ENCODE measurements at regions not wholly inside any gene's neighbourhood (a gene's known extent, or its start where the extent isn't known, plus 50 kb on each side); places are given as distances from the start of the nearest gene placed in this dataset.

DNA sequence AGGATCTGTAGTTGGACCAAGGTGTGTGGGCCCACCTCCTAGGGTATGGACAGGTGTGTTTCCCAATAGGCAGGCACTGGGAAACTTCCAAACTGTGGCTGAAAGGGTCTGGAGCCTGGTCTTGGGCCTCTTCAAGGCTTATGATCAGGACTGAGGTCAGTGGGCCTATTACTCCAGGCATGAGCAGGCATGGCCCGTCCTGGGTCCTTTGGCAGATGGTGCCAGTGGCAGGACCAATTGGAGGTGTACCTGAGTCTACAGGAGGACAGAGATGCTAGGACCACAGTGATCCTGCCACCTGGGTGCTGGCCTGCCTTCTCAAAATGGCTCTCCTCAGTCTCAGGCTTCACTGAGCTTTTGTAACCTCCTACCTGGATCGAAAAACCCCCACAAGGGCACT lies 95.4 kb downstream of the RAB18 start:
- Histone ChIP-seq H3K27me3 (ENCODE audit: control insufficient read depth, insufficient read depth, low read length) (no peaks in the 10 kb centered on the region), H3K4me3 (ENCODE audit: low read length) (no peak overlapping the region), H3K27ac (ENCODE audit: low read depth, low read length) (no peak overlapping the region), H3K4me1 (ENCODE audit: control insufficient read depth, insufficient read depth, low read length) (peaks cover 7% of the 10 kb centered on the region), H3K36me3 (ENCODE audit: control insufficient read depth, insufficient read depth, low read length) (no peaks in the 10 kb centered on the region), H3K9ac (ENCODE audit: low read length) (no peak overlapping the region)

DNA sequence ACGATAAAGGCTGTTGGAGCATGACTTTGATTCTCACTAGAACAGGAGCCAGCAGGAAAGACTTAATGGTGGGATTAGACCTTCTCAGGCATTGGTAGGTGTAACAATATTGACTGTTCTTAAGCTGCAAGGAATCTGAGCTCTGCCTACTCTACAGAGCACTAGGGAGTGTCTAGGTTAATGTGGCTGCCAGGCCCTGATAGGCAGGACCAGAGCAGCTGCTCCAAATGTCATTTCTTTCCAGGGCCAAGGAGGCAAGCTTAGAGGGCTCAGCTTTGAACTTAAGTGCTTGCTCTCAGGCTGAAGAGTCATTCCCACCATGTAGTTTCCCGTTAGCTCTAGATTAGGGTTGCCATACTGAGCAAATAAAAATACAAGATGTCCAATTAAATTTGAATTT lies 96.8 kb downstream of the RAB18 start:
- Histone ChIP-seq H3K36me3 (ENCODE audit: control insufficient read depth, insufficient read depth, low read length) (no peaks in the 10 kb centered on the region), H3K27me3 (ENCODE audit: control insufficient read depth, insufficient read depth, low read length) (no peaks in the 10 kb centered on the region), H3K27ac (ENCODE audit: low read depth, low read length) (no peak overlapping the region), H3K4me3 (ENCODE audit: low read length) (no peak overlapping the region), H3K9ac (ENCODE audit: low read length) (no peak overlapping the region), H3K4me1 (ENCODE audit: control insufficient read depth, insufficient read depth, low read length) (peaks cover 7% of the 10 kb centered on the region)

DNA sequence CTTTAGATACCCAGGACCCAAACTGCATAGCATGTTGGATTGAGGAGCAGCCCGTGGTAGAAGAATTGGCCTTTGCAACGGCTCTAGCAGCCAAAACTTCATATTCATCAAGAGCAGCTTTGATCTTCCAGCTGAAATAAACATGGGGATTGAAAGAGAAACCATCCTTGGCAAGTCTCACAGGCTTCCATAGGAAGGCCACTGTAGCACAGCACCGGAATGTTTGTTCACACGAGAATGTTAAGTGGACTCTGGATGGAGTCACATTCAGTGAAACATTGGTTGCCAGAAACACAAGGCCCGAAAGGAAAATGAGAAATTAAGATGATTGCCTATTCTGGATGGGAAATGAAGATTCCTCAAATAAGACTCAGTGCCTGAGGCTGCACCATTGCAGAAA lies 97.4 kb downstream of the RAB18 start:
- no peak overlapping the region for H3K9ac ChIP-seq (ENCODE audit: low read length)
- no peaks in the 10 kb centered on the region for H3K27me3 ChIP-seq (ENCODE audit: control insufficient read depth, insufficient read depth, low read length)
- H3K36me3 ChIP-seq (ENCODE audit: control insufficient read depth, insufficient read depth, low read length), result no peaks in the 10 kb centered on the region
- H3K4me1 ChIP-seq (ENCODE audit: control insufficient read depth, insufficient read depth, low read length), result peaks cover 7% of the 10 kb centered on the region
- peak overlapping the region; percentile 37 for H3K27ac ChIP-seq (ENCODE audit: low read depth, low read length)
- no peak overlapping the region for H3K4me3 ChIP-seq (ENCODE audit: low read length)

DNA sequence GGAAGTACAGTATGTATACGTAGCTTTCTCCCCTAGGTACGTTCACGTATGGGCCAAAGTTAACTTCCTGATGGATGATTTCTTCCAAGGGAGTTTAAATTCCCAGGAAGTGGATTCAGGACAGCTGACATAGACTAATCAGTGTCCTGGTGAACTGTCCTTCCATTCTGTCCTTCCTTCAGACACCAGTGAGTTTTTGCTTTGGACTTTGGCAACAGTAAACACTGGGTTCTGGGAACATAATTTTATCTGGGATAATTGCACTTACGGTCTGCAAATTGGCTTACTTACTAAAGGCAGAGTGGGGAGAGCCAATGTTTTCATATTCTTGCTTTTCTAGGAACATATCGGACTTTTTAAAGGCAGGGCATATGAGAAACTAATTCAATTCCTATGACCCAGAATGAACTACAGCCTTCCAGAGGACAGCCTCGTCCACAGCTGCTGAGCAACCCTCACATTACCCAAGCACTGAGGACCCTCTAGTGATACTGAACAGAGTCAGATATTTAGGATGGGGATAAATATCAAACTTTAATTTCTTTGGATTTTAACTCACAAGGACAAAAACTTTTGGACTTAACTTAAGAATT lies 97.9 kb downstream of the RAB18 start:
- no peaks in the 10 kb centered on the region for H3K27me3 ChIP-seq (ENCODE audit: control insufficient read depth, insufficient read depth, low read length)
- no peak overlapping the region for H3K4me3 ChIP-seq (ENCODE audit: low read length)
- H3K4me1 ChIP-seq (ENCODE audit: control insufficient read depth, insufficient read depth, low read length), result peaks cover 7% of the 10 kb centered on the region
- no peak overlapping the region for H3K9ac ChIP-seq (ENCODE audit: low read length)
- H3K27ac ChIP-seq (ENCODE audit: low read depth, low read length), result peak overlapping the region; percentile 37
- H3K36me3 ChIP-seq (ENCODE audit: control insufficient read depth, insufficient read depth, low read length), result no peaks in the 10 kb centered on the region

DNA sequence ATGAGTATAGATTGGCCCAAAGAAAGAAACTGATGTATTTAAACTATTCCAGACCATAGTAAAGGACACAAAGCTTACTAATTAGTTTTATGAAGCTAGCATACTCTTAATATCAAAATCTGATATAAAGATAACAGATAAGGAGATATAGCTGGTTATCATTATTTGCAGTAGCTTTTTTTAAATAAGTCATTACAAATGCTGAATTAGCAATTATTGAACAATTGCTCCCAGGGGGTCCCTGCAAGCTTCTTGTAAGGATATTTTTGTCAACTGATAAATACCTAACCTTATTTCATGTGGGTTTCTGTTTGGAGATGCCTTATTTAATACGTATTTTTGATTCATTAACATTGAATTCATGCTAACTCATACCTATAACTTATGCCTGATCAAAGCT lies 99.0 kb downstream of the RAB18 start:
- Histone ChIP-seq H3K4me3 (ENCODE audit: low read length) (no peak overlapping the region), H3K36me3 (ENCODE audit: control insufficient read depth, insufficient read depth, low read length) (no peaks in the 10 kb centered on the region), H3K27me3 (ENCODE audit: control insufficient read depth, insufficient read depth, low read length) (no peaks in the 10 kb centered on the region), H3K27ac (ENCODE audit: low read depth, low read length) (no peak overlapping the region), H3K9ac (ENCODE audit: low read length) (no peak overlapping the region), H3K4me1 (ENCODE audit: control insufficient read depth, insufficient read depth, low read length) (peaks cover 7% of the 10 kb centered on the region)

DNA sequence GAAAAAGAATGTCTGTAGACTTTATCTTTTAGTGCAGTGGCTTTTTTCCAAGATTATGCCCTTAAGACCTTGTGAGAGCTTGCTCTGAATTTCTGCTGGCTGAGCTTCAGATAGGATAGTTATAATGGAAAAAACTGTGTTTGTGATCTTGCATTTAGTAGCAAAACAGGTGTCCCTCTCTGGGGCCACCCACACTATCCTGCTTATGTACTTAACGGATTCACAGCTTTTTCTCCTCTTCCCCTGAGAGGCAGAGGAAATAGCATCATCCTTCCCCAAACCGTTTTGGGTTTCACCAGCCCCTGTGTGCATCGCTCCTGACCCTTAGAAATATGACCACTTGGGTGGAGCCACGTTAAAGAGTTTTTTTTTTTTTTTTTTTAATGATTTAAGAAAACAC lies 101.2 kb downstream of the RAB18 start:
- H3K9ac ChIP-seq (ENCODE audit: low read length), result no peak overlapping the region
- no peaks in the 10 kb centered on the region for H3K27me3 ChIP-seq (ENCODE audit: control insufficient read depth, insufficient read depth, low read length)
- H3K27ac ChIP-seq (ENCODE audit: low read depth, low read length), result no peak overlapping the region
- H3K4me3 ChIP-seq (ENCODE audit: low read length), result no peak overlapping the region
- H3K4me1 ChIP-seq (ENCODE audit: control insufficient read depth, insufficient read depth, low read length), result peaks cover 7% of the 10 kb centered on the region
- no peaks in the 10 kb centered on the region for H3K36me3 ChIP-seq (ENCODE audit: control insufficient read depth, insufficient read depth, low read length)

DNA sequence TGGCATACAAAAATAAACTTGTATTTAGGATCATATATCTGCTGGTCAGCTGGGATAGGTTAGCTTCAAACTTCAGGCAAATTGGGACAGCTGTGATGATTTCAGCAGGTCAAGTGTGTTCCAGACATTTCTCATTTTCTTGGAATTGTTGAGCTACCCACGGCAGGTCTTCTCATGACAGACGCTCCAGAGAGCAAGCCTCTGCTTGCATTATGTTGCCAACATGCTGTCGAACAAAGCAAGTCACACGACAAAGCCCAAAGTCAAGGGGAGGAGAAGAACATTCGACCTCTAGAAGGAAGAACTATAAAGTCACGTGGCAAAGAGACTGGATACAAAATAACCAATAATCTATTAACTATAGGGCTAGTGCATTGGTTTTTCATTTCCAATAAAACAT lies 103.5 kb downstream of the RAB18 start:
- Histone ChIP-seq H3K27ac (ENCODE audit: low read depth, low read length) (no peak overlapping the region), H3K4me1 (ENCODE audit: control insufficient read depth, insufficient read depth, low read length) (no peaks in the 10 kb centered on the region), H3K27me3 (ENCODE audit: control insufficient read depth, insufficient read depth, low read length) (no peaks in the 10 kb centered on the region), H3K36me3 (ENCODE audit: control insufficient read depth, insufficient read depth, low read length) (no peaks in the 10 kb centered on the region), H3K9ac (ENCODE audit: low read length) (no peak overlapping the region), H3K4me3 (ENCODE audit: low read length) (no peak overlapping the region)

DNA sequence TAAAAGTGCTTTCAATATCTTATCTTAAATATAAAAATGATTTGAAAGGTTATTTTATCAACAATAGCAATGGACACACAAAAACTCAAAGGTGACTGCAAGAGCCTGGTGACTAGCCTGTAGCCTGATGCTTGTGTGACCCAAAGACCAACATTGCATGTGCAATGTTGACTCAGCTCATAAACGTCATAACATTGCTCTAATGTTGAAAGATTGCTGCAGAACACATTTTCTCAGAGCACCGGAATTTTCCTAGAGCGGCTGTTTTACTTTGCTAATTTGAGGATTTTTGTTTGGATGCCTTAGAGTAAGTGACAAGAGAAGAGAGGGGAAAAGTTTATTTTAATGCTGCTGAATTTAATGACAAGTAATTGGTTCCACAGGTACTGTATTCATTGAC lies 107.1 kb downstream of the RAB18 start:
- Histone ChIP-seq H3K27ac (ENCODE audit: low read depth, low read length) (no peak overlapping the region), H3K4me3 (ENCODE audit: low read length) (no peak overlapping the region), H3K9ac (ENCODE audit: low read length) (no peak overlapping the region), H3K36me3 (ENCODE audit: control insufficient read depth, insufficient read depth, low read length) (no peaks in the 10 kb centered on the region), H3K27me3 (ENCODE audit: control insufficient read depth, insufficient read depth, low read length) (no peaks in the 10 kb centered on the region), H3K4me1 (ENCODE audit: control insufficient read depth, insufficient read depth, low read length) (no peaks in the 10 kb centered on the region)

DNA sequence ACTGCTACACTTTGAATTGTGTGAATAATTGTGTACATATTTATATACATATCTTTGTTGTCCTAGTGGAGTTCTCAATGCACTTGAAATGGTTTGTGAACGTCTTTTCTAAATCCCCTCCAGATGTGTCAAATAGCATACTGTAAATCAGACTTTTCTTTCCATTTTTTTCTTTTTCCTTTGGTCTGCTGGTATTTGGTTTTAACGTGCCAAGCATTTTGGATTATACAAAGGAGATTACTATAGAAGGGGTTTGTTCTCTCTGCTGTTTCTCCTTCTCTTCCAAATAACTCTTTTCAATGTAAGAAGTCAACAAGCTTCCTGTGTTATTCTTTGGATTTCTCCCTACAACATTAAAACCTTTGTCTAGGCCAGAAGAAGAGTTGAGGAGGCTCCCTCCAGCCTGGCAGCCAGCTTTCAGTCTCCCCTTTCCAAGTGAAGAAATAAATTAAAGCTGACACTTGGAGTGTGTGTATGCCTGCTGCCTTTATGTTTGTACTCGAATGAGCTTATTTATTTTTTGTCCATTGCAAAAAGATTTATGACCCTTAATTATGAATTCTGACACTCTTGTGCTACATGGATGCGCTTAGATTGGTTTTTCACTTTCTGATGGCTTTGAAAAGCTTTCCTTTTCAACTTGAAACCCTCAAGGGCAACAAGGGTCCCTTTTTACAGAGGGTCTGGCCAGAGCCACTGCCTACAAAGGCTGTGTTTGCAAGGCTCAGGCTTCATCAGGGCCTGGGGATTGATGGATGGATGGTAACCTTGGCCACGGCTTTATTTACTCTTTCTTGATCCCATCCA lies 107.8 kb downstream of the RAB18 start:
- no peaks in the 10 kb centered on the region for H3K4me1 ChIP-seq (ENCODE audit: control insufficient read depth, insufficient read depth, low read length)
- no peak overlapping the region for H3K4me3 ChIP-seq (ENCODE audit: low read length)
- H3K27ac ChIP-seq (ENCODE audit: low read depth, low read length), result no peak overlapping the region
- no peak overlapping the region for H3K9ac ChIP-seq (ENCODE audit: low read length)
- H3K27me3 ChIP-seq (ENCODE audit: control insufficient read depth, insufficient read depth, low read length), result no peaks in the 10 kb centered on the region
- H3K36me3 ChIP-seq (ENCODE audit: control insufficient read depth, insufficient read depth, low read length), result no peaks in the 10 kb centered on the region

DNA sequence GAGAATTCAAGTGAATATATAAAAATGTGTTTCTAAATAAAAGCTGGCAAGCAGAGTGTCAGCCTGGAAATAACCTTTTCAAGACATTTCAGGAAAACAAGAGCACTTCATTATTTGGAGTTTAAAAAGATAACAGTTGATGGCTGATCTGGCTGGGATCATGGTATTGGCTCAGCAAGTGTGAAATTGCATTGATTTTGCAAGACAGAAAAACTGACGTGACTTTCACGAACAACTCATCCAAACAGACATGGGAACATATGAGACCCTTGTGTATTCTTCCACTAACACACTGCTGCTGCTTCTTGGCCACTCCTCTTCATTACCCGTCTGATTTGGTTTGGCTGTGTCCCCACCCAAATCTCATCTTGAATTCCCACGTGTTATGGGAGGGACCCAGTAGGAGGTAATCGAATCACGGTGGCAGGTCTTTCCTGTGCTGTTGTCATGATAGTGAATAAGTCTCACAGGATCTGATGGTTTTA lies 108.5 kb downstream of the RAB18 start:
- Histone ChIP-seq H3K4me3 (ENCODE audit: low read length) (no peak overlapping the region), H3K27me3 (ENCODE audit: control insufficient read depth, insufficient read depth, low read length) (no peaks in the 10 kb centered on the region), H3K36me3 (ENCODE audit: control insufficient read depth, insufficient read depth, low read length) (no peaks in the 10 kb centered on the region), H3K9ac (ENCODE audit: low read length) (no peak overlapping the region), H3K27ac (ENCODE audit: low read depth, low read length) (no peak overlapping the region), H3K4me1 (ENCODE audit: control insufficient read depth, insufficient read depth, low read length) (no peaks in the 10 kb centered on the region)

DNA sequence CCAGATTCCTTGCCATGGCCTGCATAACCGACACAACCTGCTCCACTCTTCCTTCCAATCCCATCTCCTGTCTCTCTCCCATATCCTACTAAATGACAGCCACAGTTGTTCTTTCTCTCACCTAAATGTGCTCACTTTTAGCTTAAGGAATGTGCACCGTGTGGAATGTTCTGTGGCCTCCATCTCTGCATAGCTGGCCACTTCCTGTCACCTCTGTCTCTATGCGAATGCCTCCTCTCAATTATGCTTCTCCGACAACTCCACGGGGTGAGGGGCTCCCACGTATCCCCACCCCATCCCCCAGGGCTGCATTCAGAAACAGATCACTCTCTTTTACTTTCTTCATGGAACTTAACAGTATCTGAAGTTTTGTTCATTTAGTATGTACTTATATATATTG lies 110.7 kb downstream of the RAB18 start:
- no peak overlapping the region for H3K4me3 ChIP-seq (ENCODE audit: low read length)
- no peaks in the 10 kb centered on the region for H3K36me3 ChIP-seq (ENCODE audit: control insufficient read depth, insufficient read depth, low read length)
- no peaks in the 10 kb centered on the region for H3K27me3 ChIP-seq (ENCODE audit: control insufficient read depth, insufficient read depth, low read length)
- peaks cover 2% of the 10 kb centered on the region for H3K4me1 ChIP-seq (ENCODE audit: control insufficient read depth, insufficient read depth, low read length)
- no peak overlapping the region for H3K9ac ChIP-seq (ENCODE audit: low read length)
- no peak overlapping the region for H3K27ac ChIP-seq (ENCODE audit: low read depth, low read length)

DNA sequence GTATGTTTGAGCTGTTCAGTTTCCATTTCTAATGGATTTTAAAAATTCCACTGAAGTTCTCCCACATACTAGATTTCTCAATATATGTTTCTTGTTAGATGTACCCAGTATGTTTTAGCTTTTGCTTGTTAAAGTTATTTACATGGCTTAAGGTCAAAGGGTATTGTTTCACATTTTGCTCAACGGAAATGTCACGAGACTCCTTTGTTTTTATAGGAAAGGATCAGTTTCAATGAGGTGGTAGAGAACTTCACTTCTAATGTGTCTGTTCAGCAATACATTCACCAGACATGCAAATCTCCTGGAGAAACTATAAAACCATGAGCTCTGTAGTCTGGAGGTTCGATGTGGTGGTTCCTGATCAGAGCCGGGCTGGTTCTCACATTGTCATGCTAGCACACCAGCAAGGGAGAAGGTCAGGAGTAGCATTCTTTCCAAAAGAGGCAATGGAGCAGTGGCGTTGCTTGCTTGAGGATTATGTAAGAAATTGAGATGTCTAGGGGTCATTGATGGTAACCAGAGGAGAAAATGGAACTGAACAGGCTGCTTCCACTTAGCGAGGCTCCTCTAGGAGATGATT lies 114.0 kb downstream of the RAB18 start:
- Histone ChIP-seq H3K36me3 (ENCODE audit: control insufficient read depth, insufficient read depth, low read length) (no peaks in the 10 kb centered on the region), H3K27ac (ENCODE audit: low read depth, low read length) (peak overlapping the region; percentile 27), H3K9ac (ENCODE audit: low read length) (no peak overlapping the region), H3K4me3 (ENCODE audit: low read length) (no peak overlapping the region), H3K4me1 (ENCODE audit: control insufficient read depth, insufficient read depth, low read length) (peaks cover 2% of the 10 kb centered on the region), H3K27me3 (ENCODE audit: control insufficient read depth, insufficient read depth, low read length) (no peaks in the 10 kb centered on the region)
